GM19324 (cell line): ENCODE measurements at regions not wholly inside any gene's neighbourhood (a gene's known extent, or its start where the extent isn't known, plus 50 kb on each side); places are given as distances from the start of the nearest gene placed in this dataset.
"Not testable (repeated sequence)": the region's sequence is repeated elsewhere in the genome, so short reads cannot be mapped to it uniquely, and the experiment has no call there.

ENCODE experiments used
- ATAC-seq: cut with Tn5 transposase; IDR thresholded peaks from one replicate; pipeline ENCODE4 v1.9.1; 2021; ENCODE audit warnings: mild to moderate bottlenecking, moderate library complexity; ENCODE audit not compliant: unreplicated experiment, low FRiP score

- not testable (repeated sequence) for ATAC-seq
Observed at GRCh38 chr2:12926641-12927040, 209.9 kb downstream of the TRIB2 start.

- no peak for ATAC-seq
Observed at GRCh38 chr2:12928197-12928774, 211.6 kb downstream of the TRIB2 start.

- no peak for ATAC-seq
Observed at GRCh38 chr2:12928775-12929401, 212.2 kb downstream of the TRIB2 start.

DNA sequence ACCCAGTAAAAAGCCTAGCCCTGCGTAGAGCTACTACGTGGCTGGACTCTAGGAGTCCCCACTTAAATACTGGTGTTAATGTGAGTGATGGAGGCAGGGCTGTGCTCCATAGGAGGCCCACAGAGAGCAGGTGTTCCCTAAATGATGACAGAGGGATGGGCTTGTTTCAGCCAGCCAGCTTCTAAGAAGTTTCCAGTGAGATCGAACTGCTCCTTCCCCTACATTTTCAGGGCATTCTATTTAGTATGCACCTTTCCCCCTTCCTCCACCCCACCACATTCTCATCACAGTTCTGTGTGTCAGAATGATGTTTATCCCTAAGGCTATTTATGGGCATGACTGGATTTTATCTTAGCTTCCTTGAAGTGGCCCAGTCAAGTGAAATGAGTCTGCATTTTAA, 213.0 kb downstream of the TRIB2 start:
- ATAC-seq, result no peak

GRCh38 chr2:12930391-12930790, 213.7 kb downstream of the TRIB2 start:
- no peak for ATAC-seq

GRCh38 chr2:12931186-12931844, 214.6 kb downstream of the TRIB2 start:
- ATAC-seq, result no peak

- ATAC-seq, result no peak
Observed at GRCh38 chr2:12932192-12932591, 215.5 kb downstream of the TRIB2 start.

GRCh38 chr2:12934146-12934756, 217.5 kb downstream of the TRIB2 start:
- ATAC-seq, result no peak

DNA sequence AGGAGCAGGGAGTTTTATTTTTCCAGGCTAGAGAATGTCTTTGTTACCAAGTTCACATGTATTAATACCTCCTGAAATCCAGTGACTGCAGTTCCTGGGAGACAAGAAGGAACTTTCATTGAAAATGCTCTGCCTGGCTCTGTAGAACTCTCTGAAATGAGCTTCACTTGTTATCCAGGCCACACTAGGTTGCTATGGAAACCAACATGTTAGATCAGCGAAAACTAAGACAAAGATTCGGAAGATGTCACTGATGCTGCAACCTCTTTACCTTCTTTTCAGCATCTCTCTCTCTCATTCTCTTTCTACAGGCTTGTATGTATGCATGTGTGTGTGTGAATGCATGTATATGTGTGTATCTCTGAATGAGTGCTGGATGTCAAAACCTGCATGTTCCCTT, 218.5 kb downstream of the TRIB2 start:
- ATAC-seq, result no peak

GRCh38 chr2:12935796-12936195, 219.1 kb downstream of the TRIB2 start:
- no peak for ATAC-seq

GRCh38 chr2:12941203-12941602, 224.5 kb downstream of the TRIB2 start:
- no peak for ATAC-seq

DNA sequence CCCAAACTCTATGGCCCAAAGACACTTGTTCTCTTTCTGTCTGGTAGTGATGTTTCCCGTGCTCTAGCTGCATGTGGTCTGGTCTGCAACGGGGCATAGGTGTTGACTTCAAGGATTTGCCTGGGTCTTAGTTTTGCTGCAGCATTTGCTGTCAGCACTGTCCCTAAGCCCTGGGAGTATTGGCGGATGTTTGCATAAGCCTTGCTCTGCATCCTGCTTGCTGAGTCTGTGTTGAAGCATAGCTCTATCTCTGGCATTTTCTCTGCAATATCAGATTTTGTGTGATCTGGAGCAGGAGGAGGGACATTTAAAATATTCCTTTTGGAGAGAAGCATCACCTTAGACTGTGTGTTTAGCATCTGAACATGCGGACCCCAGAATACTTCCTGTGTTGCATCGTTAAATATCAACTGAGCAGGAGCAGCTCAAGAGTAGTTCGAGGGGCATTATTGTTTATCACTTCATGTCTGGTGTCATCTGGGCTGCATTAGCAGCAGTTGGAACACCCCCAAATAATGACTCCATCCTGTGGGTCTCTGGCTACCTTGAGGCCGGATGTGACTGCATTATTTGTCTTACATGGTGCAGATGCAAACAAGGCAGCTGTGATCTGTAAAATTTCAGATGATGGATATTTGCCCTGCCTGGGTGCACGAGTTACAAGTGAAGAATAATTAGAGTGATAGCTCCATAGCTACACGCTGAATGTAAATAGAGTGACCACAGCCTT, 231.7 kb downstream of the TRIB2 start:
- ATAC-seq, result no peak

GRCh38 chr2:12948961-12949353, 232.2 kb downstream of the TRIB2 start:
- ATAC-seq, result no peak

GRCh38 chr2:12949406-12949805, 232.7 kb downstream of the TRIB2 start:
- no peak for ATAC-seq

- ATAC-seq, result no peak
Observed at GRCh38 chr2:12950174-12950573, 233.4 kb downstream of the TRIB2 start.

DNA sequence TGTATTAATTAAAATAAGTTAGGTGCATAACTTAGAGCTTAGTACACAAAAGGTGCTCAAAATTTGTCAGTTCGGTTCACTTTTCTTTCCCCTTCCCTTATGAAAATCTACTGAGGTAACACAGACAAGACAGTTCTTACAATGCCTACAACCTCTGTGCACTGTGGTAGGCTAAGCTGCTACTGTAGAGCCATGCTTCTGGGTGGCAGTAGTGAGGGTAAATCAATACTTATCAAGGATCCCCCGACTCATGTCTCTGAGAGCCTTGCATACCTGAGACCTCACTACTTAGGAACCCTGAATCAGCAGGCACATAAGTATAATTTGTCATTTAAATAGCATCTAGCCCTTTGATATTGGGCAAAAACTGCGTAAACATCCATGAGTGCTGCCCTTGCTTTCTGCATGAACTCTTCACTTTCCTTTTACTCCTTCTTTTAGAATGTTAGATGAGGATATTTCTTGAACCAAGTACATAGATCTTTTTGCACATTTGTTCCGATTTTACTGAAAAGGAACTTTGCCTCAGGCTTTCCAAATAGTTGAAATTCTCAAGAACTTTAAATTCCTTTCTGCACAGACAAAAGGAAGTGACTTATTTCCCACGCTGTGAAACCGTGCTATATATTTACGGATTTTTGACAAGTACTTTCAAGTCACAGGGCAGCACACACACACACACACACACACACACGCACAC, 234.4 kb downstream of the TRIB2 start:
- no peak for ATAC-seq

- ATAC-seq, result no peak
Observed at GRCh38 chr2:12951657-12951973, 234.9 kb downstream of the TRIB2 start.

DNA sequence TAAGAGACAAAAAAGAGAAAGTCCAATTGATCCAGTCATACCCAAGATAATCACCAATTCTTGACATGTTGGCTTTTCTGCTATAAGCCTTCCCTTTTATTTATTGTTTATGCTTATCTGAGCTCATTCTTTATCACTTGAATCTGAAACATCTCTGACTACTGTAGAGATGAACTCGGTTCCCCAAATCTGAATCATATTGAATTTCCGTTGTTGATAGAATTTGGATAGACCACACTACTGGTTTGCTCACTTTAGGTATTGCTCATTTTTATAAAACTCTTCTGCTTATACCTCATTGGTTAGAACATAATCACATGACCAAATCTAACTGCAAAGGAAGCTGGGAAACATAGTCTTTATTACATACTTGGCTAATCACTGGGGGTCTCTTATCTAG, 236.9 kb downstream of the TRIB2 start:
- no peak for ATAC-seq

DNA sequence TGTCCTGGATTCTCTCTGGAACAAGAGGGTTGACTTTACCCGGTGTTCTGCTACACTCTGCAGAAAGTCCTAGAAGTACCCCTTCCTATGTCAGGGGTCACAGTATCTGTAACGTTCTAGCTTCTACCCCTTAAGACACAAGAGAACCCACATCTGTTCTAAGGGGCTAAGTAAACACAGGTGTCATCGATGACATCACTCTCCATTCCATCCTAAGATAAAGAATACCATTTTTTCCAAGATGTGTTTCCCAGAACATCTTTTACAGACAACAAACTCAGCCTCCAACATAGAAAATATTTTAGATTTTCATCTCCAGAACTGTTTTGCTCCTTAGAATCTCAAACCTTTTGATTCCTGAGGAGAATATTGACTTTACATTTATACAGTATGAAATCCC, 239.1 kb downstream of the TRIB2 start:
- ATAC-seq, result no peak

DNA sequence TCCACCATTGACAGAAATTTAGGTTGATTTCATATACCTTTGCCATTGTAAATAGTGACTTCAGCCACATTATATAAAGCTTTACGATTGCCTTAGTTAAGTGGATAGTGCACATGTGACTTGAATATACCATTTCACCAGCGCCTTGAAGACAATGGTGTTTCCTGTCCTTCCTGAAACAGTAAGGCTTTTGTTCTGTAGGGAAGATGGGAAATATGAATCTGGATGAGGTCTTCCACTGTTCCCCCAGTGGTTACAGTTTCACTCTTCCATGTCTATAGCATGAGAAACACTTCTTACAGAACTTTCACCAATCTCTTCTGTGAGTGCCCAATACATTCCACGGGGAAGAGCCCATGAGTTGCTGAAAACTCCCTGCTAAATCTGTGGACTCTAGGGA, 240.5 kb downstream of the TRIB2 start:
- no peak for ATAC-seq

DNA sequence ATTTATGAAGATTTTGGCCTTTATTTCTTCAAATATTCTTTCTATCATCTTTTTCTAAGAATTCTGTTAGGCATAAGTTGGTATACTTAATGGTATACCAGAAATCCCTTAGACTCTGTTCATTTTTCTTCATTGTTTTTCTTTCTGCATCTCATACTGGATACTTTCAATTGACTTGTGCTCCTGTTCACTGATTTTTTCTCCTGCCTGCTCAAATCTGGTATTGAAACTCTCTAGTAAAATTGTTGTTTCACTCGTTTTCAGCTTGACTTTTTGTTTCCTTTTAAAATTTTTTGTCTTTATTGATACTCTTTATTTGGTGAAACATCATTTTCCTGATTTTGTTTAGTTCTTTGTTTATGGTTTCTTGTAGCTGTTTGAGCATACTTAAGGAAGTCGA, 243.2 kb downstream of the TRIB2 start:
- ATAC-seq, result no peak
